Uterus (tissue), 3 donors: ENCODE measurements at regions not wholly inside any gene's neighbourhood (a gene's known extent, or its start where the extent isn't known, plus 50 kb on each side); places are given as distances from the start of the nearest gene placed in this dataset.

Experiments
- DNase-seq, 2 donors: peaks; one replicate each; pipeline ENCODE4 v3.0.0-alpha.2; 2019 to 2020
- H3K27ac ChIP-seq, 2 donors: fragments of 200-600 bp; sonication (generic); 1 replicate in 1 of 2; 2 replicates in 1 of 2; pipeline ENCODE4 v1.5.1; 2016 to 2018
- H3K27me3 ChIP-seq, 2 donors: fragments of 200-600 bp; sonication (generic); one replicate each; pipeline ENCODE4 v1.5.1; 2018 to 2019; ENCODE audit warnings: control low read depth in 1 of 2
- H3K36me3 ChIP-seq, 2 donors: fragments of 200-600 bp; sonication (generic); one replicate each; pipeline ENCODE4 v1.5.1; 2019; ENCODE audit warnings: control low read depth in 1 of 2
- H3K4me1 ChIP-seq, 2 donors: fragments of 200-600 bp; sonication (generic); one replicate each; pipeline ENCODE4 v1.5.1; 2018 to 2019; ENCODE audit warnings: control low read depth in 1 of 2
- H3K4me3 ChIP-seq, 2 donors: fragments of 200-600 bp; sonication (generic); 1 replicate in 1 of 2; 2 replicates in 1 of 2; pipeline ENCODE4 v1.5.1; 2018 to 2019; ENCODE audit warnings: mild to moderate bottlenecking in 1 of 2
- H3K9me3 ChIP-seq, 2 donors: fragments of 200-600 bp; sonication (generic); one replicate each; pipeline ENCODE4 v1.5.1; 2019; ENCODE audit warnings: control low read depth in 1 of 2
- CTCF ChIP-seq, 4 experiments: fragments of 200-600 bp in 2 of 4; fragments of 450-650 bp in 2 of 4; sonication (generic) in 2 of 4; IDR thresholded peaks; one replicate each; pipeline ENCODE4 v1.5.1; 2016 to 2019; ENCODE audit warnings: antibody characterized with exemption in 4 of 4, mild to moderate bottlenecking in 2 of 4, moderate library complexity in 1 of 4
- POLR2A ChIP-seq, 2 donors: fragments of 450-650 bp; IDR thresholded peaks; one replicate each; pipeline ENCODE4 v1.6.1; 2016; ENCODE audit warnings: antibody characterized with exemption in 2 of 2, mild to moderate bottlenecking in 1 of 2, moderate library complexity in 1 of 2
- intact Hi-C: fragments of 100-400 bp; cut with DNase I; formaldehyde crosslinking; loops from one replicate; pipeline ENCODE4 v1.15.1; 2023; ENCODE audit warnings: low total_unique reads
- donor health status: DM: yes; HTN: yes; CAD: no.

DNA sequence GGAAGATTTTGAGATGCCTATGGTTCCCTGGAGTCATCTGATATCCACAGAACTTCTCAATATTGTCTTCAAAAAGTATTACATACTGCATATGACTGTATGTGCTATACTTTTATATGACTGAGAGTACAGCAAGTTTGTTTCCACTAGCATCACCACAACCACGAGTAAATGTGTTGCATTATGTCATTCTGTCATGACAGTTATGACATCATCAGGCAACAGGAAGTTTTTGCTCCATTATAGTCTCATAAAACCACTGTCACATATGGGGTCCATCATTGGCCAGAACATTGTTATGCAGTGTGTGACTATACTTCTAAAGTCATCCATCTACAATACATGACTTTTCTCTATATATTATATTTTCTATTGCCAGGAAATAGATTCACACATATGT lies 831.7 kb downstream of the SEMA5A start:
- Histone ChIP-seq H3K27me3 (no peaks in the 10 kb centered on the region), H3K27ac (no peak overlapping the region), H3K4me3 (no peak overlapping the region), H3K9me3 (no peaks in the 10 kb centered on the region), H3K36me3 (no peaks in the 10 kb centered on the region), H3K4me1 (no peaks in the 10 kb centered on the region)
- no peak for DNase-seq
- intact Hi-C loops, result no loop called here
- TF ChIP-seq POLR2A (IDR thresholded peaks at IDR 0.05) (no peak), CTCF (IDR thresholded peaks at IDR 0.05) (no peak)

DNA sequence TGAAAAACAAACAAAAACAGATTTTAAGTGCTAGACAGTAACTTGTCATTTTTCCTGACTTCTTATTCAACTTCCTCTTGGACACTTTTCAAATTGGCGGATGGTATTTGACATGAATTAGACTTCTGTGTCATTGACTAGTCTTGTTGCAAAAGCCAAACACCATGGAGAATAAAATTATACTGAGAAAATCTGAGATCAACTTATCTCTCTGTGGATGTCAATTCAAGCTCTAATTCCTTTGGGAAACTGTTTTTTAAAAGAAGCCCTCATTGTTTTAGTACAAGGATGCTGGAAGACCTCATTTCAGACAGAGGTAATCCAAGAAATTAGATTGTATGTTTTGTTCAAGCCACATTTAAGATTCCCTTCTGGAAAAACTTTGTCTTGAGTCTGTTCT lies 831.0 kb downstream of the SEMA5A start:
- no peaks in the 10 kb centered on the region for H3K4me1 ChIP-seq
- DNase-seq, result no peak
- TF ChIP-seq POLR2A (IDR thresholded peaks at IDR 0.05) (no peak), CTCF (IDR thresholded peaks at IDR 0.05) (no peak)
- H3K27me3 ChIP-seq, result no peaks in the 10 kb centered on the region
- H3K36me3 ChIP-seq, result no peaks in the 10 kb centered on the region
- H3K4me3 ChIP-seq, result no peak overlapping the region
- no peak overlapping the region for H3K27ac ChIP-seq
- intact Hi-C loops, result no loop called here
- no peaks in the 10 kb centered on the region for H3K9me3 ChIP-seq

DNA sequence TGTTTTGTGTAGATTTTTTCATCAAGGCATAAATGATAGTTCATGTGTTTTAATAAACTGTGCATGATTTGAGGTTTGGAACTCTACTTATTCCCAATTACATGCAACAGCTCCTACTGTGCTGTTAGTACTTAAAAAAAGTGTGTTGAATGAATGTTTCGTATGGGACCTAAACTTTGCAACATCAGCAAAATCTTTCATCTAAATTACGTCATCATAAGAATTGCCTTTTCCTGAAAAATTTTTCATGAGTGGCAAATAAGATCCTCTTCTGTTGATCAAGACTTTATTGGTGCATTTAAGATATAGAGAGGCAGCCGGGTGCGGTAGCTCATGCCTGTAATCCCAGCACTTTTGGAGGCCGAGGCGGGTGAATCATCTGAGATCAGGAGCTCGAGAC lies 826.1 kb downstream of the SEMA5A start:
- Histone ChIP-seq H3K4me3 (no peak overlapping the region), H3K36me3 (no peaks in the 10 kb centered on the region), H3K9me3 (no peaks in the 10 kb centered on the region), H3K27me3 (no peaks in the 10 kb centered on the region), H3K4me1 (no peaks in the 10 kb centered on the region), H3K27ac (no peak overlapping the region)
- DNase-seq, result no peak
- intact Hi-C loops, result no loop called here
- TF ChIP-seq POLR2A (IDR thresholded peaks at IDR 0.05) (no peak), CTCF (IDR thresholded peaks at IDR 0.05) (no peak)

- no peak overlapping the region for H3K27ac ChIP-seq
- H3K27me3 ChIP-seq, result no peaks in the 10 kb centered on the region
- intact Hi-C loops, result no loop called here
- no peaks in the 10 kb centered on the region for H3K4me1 ChIP-seq
- H3K36me3 ChIP-seq, result no peaks in the 10 kb centered on the region
- no peak overlapping the region for H3K4me3 ChIP-seq
- TF ChIP-seq CTCF (IDR thresholded peaks at IDR 0.05) (no peak), POLR2A (IDR thresholded peaks at IDR 0.05) (no peak)
- H3K9me3 ChIP-seq, result no peaks in the 10 kb centered on the region
- no peak for DNase-seq
These were observed 825.4 kb downstream of the SEMA5A start for GRCh38 chr5:8720506-8720905.

DNA sequence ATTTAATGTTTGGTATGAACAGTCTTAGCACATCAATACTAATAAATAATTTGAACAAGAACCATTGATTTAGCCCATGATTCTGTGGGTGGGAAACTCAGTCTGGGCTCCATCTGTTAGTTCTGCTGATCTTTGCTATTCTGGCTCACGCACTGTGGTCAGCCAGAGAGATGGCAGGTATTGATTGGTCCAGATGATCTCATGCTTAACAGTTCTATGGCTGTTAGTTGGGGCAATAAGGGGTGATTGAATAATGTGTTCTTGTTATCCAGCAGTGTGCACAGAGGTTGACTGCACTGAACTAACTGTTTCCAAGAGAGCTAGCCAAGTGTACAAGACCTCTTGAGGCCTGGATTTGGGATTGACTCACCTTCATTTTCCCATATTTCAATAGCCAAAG lies 824.3 kb downstream of the SEMA5A start:
- no peak for TF ChIP-seq CTCF (IDR thresholded peaks at IDR 0.05)
- TF ChIP-seq POLR2A (IDR thresholded peaks at IDR 0.05), result no peak
- no peaks in the 10 kb centered on the region for H3K36me3 ChIP-seq
- H3K27ac ChIP-seq, result no peak overlapping the region
- H3K27me3 ChIP-seq, result no peaks in the 10 kb centered on the region
- H3K4me1 ChIP-seq, result no peaks in the 10 kb centered on the region
- H3K9me3 ChIP-seq, result no peaks in the 10 kb centered on the region
- no peak for DNase-seq
- no peak overlapping the region for H3K4me3 ChIP-seq
- intact Hi-C loops, result no loop called here
